Amygdala (tissue), 56 donors: ENCODE measurements at regions not wholly inside any gene's neighbourhood (a gene's known extent, or its start where the extent isn't known, plus 50 kb on each side); places are given as distances from the start of the nearest gene placed in this dataset.

Experiments used
- DNase-seq, 56 donors: peaks; one replicate each; lab custom pipeline; 2025; lab: John Stamatoyannopoulos, UW

GRCh38 chr16:73852561-73852960 lies 444.1 kb upstream of the PSMD7 start:
- no peak for DNase-seq

- no peak for DNase-seq
Observed at GRCh38 chr16:73848993-73849392, 447.6 kb upstream of the PSMD7 start.

- DNase-seq: no peak
Observed at GRCh38 chr16:73847090-73847489, 449.5 kb upstream of the PSMD7 start.

GRCh38 chr16:73846356-73846755 lies 450.3 kb upstream of the PSMD7 start:
- DNase-seq: peak in 19 of 56 donors; percentile 0 to 46 (median 11)

GRCh38 chr16:73846007-73846330 lies 450.6 kb upstream of the PSMD7 start:
- no peak for DNase-seq

- no peak for DNase-seq
Observed at GRCh38 chr16:73845238-73846006, 451.2 kb upstream of the PSMD7 start.

GRCh38 chr16:73840728-73841127 lies 455.9 kb upstream of the PSMD7 start:
- no peak for DNase-seq

GRCh38 chr16:73831220-73831619 lies 465.4 kb upstream of the PSMD7 start:
- no peak for DNase-seq

GRCh38 chr16:73823205-73823849 lies 473.3 kb upstream of the PSMD7 start:
- DNase-seq: no peak

GRCh38 chr16:73817526-73818324 lies 478.9 kb upstream of the PSMD7 start:
- no peak for DNase-seq

- DNase-seq: no peak
Observed at GRCh38 chr16:73813527-73813926, 483.1 kb upstream of the PSMD7 start.

- DNase-seq: no peak
Observed at GRCh38 chr16:73804456-73804855, 492.2 kb upstream of the PSMD7 start.

GRCh38 chr16:73798471-73798870 lies 498.1 kb upstream of the PSMD7 start:
- DNase-seq: no peak

- no peak for DNase-seq
Observed at GRCh38 chr16:73797115-73797514, 499.5 kb upstream of the PSMD7 start.

GRCh38 chr16:73796241-73796640 lies 500.4 kb upstream of the PSMD7 start:
- DNase-seq: no peak

GRCh38 chr16:73794994-73795393 lies 501.6 kb upstream of the PSMD7 start:
- no peak for DNase-seq

- no peak for DNase-seq
Observed at GRCh38 chr16:73793871-73794437, 502.7 kb upstream of the PSMD7 start.

GRCh38 chr16:73793260-73793659 lies 503.4 kb upstream of the PSMD7 start:
- DNase-seq: no peak

- no peak for DNase-seq
Observed at GRCh38 chr16:73792199-73793020, 504.2 kb upstream of the PSMD7 start.

- DNase-seq: no peak
Observed at GRCh38 chr16:73781297-73781696, 515.3 kb upstream of the PSMD7 start.
